ENCODE measurements at regions not wholly inside any gene's neighbourhood (a gene's known extent, or its start where the extent isn't known, plus 50 kb on each side); places are given as distances from the start of the nearest gene placed in this dataset.

DNA sequence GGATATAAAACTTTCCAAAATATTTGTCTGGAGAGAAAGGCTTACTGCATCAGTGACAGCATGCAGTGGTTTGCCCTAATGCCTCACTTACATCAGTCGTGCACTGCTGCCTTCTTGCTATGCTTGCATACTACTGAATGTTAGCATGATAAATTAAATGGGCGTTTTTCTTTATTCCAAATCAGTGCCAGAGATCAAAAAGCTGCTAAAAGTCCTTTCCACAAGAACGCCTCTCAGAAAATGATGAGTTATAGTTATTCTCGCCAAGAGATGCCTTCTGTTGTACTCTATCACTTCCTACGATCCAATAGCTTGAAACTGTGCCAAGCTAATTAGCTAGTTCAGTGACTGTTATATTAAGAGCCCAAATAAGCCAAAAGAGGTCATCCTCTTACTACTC, 345.8 kb upstream of the ROBO2 start:
- no peak overlapping the region for H3K4me3 ChIP-seq
- H3K27ac ChIP-seq, result no peak overlapping the region
- in situ Hi-C loops (cut with MboI; ENCODE audit: low pct_unique_long_range_greater_than_20kb in 2 of 9, low sequenced_read_pairs in 9 of 9, unreplicated experiment in 9 of 9), result no loop called here
- peaks cover 0 to 7% of the 10 kb centered on the region in 2 donors for H3K4me1 ChIP-seq (replicated peaks in 1 of 2)
- WGBS, 10 experiments, result 0 to 92% (median 45%) methylated on average over 1 to 5 of the region's 5 CpGs
- ATAC-seq (replicated peaks in 6 of 8), result peak; percentile 31 to 95 (median 62)

DNA sequence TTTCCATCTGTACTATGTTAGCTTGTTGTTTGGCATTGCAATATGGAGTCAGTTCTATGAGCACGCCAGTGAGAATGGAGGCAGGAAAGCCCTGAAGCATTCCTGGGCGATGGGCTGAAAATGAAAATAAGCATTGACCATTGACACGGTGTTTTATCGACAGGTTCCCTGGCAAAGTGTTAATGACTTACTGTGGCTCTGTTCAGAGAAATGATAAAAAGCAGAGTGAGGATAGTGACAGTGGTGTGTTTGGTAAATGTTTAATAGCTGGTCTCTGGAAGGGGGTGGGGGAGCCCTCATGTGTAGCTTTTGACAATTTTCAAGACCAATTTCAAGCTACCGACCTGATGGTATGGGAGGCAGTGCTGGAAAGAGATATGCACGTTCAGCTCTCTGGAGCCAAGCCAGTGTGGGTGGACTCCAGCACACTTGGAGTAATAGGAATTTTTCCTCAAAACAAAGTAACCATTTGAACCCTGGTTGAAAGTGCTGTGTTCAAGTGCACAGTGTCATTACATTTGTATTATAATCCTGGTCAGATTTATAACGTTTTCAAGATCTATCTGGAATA, 341.7 kb upstream of the ROBO2 start:
- H3K27ac ChIP-seq, result no peak overlapping the region
- 10 to 100% (median 88%) methylated on average over 1 to 6 of the region's 7 CpGs; no CpG with 5 or more reads in 1 of the 10 experiments for WGBS, 10 experiments
- in situ Hi-C loops (cut with MboI; ENCODE audit: low pct_unique_long_range_greater_than_20kb in 2 of 9, low sequenced_read_pairs in 9 of 9, unreplicated experiment in 9 of 9), result no loop called here
- no peak overlapping the region for H3K4me3 ChIP-seq
- no peak for ATAC-seq (replicated peaks in 6 of 8)
- H3K4me1 ChIP-seq (replicated peaks in 1 of 2), result peaks cover 0 to 7% of the 10 kb centered on the region in 2 donors

DNA sequence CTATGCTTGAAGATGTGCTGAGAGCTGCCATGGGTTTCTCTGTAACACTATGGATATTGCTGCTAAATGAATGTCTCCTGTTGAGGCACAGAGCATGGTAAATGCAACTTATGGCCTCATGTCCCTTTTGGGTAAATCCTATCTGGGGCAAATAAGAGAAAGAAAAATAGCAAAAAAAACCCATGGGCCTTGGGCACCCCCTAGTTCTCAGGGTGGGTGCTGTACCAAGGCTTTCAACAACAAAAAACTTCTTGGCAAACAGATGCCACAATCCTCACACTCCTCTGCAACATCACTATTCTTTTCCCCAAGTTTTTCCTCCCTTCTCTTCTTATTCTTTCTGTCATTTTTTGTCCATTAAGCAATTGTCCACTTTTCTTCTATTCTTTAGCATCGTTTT, 340.1 kb upstream of the ROBO2 start:
- in situ Hi-C loops (cut with MboI; ENCODE audit: low pct_unique_long_range_greater_than_20kb in 2 of 9, low sequenced_read_pairs in 9 of 9, unreplicated experiment in 9 of 9), result no loop called here
- ATAC-seq (replicated peaks in 6 of 8), result no peak
- no peaks in the 10 kb centered on the region for H3K4me1 ChIP-seq (replicated peaks in 1 of 2)
- 0 to 81% (median 30%) methylated on average over 1 of the region's 1 CpG; no CpG with 5 or more reads in 1 of the 10 experiments for WGBS, 10 experiments
- no peak overlapping the region for H3K4me3 ChIP-seq
- no peak overlapping the region for H3K27ac ChIP-seq

DNA sequence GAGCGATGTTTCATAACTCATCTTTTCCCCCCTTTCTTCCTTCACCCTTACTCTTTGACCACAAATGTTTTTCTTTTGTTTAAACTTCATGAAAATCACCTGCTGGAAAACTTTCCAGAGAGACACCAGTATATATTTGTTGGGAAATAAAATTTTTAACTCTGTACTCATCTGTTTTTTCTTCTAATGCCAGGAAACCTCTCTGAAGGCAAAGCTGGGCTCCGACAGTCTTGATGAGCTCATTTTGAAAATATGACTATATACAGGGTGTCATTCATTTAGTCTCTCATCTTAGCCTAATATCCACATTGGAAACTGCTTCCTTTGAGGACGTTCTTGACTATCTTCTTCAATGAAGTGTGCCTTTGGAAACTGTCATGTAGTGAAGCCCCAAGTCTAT, 339.6 kb upstream of the ROBO2 start:
- no peaks in the 10 kb centered on the region for H3K4me1 ChIP-seq (replicated peaks in 1 of 2)
- ATAC-seq (replicated peaks in 6 of 8), result no peak
- in situ Hi-C loops (cut with MboI; ENCODE audit: low pct_unique_long_range_greater_than_20kb in 2 of 9, low sequenced_read_pairs in 9 of 9, unreplicated experiment in 9 of 9), result no loop called here
- 34 to 95% (median 83%) methylated on average over 1 to 3 of the region's 3 CpGs for WGBS, 10 experiments
- no peak overlapping the region for H3K4me3 ChIP-seq
- H3K27ac ChIP-seq, result no peak overlapping the region

DNA sequence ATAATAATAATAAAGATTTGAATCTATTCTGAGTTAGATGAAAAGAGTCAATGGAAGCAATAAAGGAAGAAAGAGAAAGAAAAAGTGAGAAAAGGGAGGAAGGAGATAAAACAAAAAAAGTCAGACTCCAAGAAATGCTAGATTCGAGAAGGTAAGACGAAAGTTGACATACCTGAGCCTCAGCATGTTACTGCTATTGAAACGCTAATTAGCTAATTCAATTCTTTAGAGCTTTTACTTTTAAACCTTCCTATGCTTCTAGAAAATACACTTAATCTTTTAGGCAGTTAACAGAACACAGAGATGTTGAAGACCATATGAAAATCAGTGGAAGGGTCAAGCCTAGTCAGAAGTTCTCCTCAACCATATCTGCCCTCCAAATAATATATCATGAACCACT, 337.2 kb upstream of the ROBO2 start:
- no peak overlapping the region for H3K4me3 ChIP-seq
- in situ Hi-C loops (cut with MboI; ENCODE audit: low pct_unique_long_range_greater_than_20kb in 2 of 9, low sequenced_read_pairs in 9 of 9, unreplicated experiment in 9 of 9), result no loop called here
- no peak for ATAC-seq (replicated peaks in 6 of 8)
- 23 to 93% (median 74%) methylated on average over 1 to 3 of the region's 3 CpGs for WGBS, 10 experiments
- H3K27ac ChIP-seq, result no peak overlapping the region
- no peaks in the 10 kb centered on the region for H3K4me1 ChIP-seq (replicated peaks in 1 of 2)

DNA sequence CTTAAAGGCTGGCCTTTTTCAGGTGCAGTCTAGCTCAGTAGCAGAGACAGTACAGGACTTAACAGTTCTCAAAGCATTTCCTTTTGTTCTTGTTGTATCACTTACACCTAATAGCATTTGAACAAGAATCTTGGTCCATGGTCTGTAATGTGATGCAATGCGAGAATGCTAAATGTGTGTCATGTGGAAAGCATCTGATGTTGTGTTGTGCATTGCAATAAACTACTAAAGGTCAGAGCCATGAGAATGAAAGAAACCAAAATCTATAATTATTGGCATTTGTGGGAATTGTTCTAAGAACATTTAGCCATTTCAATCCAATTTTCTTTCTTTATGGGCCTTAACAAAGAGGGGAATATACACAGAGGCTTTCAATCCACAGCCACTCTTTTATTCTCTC, 324.5 kb upstream of the ROBO2 start:
- in situ Hi-C loops (cut with MboI; ENCODE audit: low pct_unique_long_range_greater_than_20kb in 2 of 9, low sequenced_read_pairs in 9 of 9, unreplicated experiment in 9 of 9), result no loop called here
- WGBS, 10 experiments, result 0 to 100% (median 100%) methylated on average over 1 of the region's 1 CpG; no CpG with 5 or more reads in 5 of the 10 experiments
- H3K4me3 ChIP-seq, result no peak overlapping the region
- peaks cover 0 to 2% of the 10 kb centered on the region in 2 donors for H3K4me1 ChIP-seq (replicated peaks in 1 of 2)
- no peak for ATAC-seq (replicated peaks in 6 of 8)
- H3K27ac ChIP-seq, result no peak overlapping the region

DNA sequence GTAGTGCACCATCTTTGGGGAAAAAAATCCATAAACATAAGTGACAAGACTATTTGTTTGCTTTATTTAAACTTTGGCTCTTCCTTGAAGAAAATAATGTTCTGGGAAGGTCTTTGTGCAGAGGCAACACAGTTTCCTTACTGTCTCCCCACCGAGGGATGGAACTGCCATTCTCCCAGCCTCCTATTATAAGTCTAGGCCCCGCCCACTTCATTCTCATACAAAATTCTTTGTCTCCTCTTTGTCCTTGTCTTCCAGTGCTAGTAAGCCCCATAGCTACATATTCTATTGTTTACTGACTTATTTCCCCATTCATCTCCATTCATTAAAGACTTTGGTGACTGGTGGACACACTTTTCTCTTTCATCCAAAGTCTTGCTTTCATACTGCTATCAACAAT, 316.5 kb upstream of the ROBO2 start:
- Histone ChIP-seq H3K4me1 (replicated peaks in 1 of 2) (peaks cover 0 to 4% of the 10 kb centered on the region in 2 donors), H3K27ac (no peak overlapping the region), H3K4me3 (no peak overlapping the region)
- WGBS, 10 experiments, result 6 to 81% (median 52%) methylated on average over 1 to 2 of the region's 2 CpGs; no CpG with 5 or more reads in 1 of the 10 experiments
- peak in 3 of 8 experiments; percentile 40 to 49 (median 46) for ATAC-seq (replicated peaks in 6 of 8)
- in situ Hi-C loops (cut with MboI; ENCODE audit: low pct_unique_long_range_greater_than_20kb in 2 of 9, low sequenced_read_pairs in 9 of 9, unreplicated experiment in 9 of 9), result no loop called here

DNA sequence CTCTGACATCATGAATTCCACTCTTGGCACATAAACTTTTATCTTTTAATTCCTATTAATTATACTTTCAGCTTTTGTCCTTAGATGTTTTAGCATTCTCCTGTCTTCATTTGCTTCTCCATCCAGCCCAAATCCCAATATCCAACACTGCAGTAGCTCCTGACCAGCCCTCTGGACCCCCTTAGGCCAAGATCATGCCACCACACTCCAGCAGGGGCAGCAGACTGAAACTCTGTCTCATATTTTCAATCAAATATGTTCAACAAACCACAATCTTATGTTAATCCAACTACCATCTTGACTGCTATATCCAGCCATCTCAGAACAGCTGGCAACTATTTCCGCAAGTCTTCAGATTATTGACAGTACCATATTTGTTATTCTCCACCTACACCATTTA, 315.8 kb upstream of the ROBO2 start:
- in situ Hi-C loops (cut with MboI; ENCODE audit: low pct_unique_long_range_greater_than_20kb in 2 of 9, low sequenced_read_pairs in 9 of 9, unreplicated experiment in 9 of 9), result no loop called here
- Histone ChIP-seq H3K4me1 (replicated peaks in 1 of 2) (peaks cover 0 to 9% of the 10 kb centered on the region in 2 donors), H3K4me3 (no peak overlapping the region), H3K27ac (no peak overlapping the region)
- 70 to 100% (median 94%) methylated on average over 1 of the region's 1 CpG; no CpG with 5 or more reads in 4 of the 10 experiments for WGBS, 10 experiments
- no peak for ATAC-seq (replicated peaks in 6 of 8)

DNA sequence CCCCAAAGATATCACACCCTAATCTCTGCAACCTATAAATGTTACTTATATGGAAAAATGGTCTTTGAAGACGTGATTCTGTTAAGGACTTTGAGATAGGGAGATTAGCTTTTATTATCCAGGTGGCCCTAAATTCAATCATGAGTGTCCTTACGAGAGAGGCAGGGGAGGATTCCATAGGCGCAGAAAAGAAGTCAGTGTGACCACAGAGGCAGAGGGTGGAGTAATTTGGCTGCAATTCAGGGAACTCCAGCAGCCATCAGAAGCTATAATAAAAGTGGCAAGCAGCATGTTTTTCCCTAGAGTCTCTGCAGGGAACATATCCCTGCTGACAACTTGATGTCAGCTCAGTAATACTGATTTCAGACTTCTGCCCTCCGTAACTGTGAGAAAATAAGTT, 315.2 kb upstream of the ROBO2 start:
- no peak overlapping the region for H3K4me3 ChIP-seq
- H3K27ac ChIP-seq, result no peak overlapping the region
- peaks cover 0 to 9% of the 10 kb centered on the region in 2 donors for H3K4me1 ChIP-seq (replicated peaks in 1 of 2)
- ATAC-seq (replicated peaks in 6 of 8), result peak in 1 of 8 experiments; percentile 80
- in situ Hi-C loops (cut with MboI; ENCODE audit: low pct_unique_long_range_greater_than_20kb in 2 of 9, low sequenced_read_pairs in 9 of 9, unreplicated experiment in 9 of 9), result no loop called here
- 7 to 100% (median 83%) methylated on average over 1 to 4 of the region's 4 CpGs; no CpG with 5 or more reads in 1 of the 10 experiments for WGBS, 10 experiments

DNA sequence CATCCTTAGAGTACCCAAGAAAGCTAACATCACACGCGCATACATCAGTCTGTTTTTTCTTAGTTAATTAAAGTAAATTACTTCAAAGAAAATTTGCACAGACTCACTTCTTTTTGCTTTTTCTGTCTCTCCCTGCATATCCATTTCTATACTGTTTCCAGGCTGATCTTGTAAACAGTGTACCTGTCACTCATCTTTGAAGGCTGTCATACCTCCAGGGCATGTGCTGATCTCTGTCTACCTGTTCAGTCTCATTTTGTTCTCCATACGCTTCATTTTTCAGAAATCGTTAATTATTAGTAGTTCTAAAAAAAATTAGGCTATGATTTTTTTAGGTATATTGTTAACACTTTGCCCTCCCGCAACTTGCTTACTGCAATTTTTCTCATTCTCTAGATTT, 313.9 kb upstream of the ROBO2 start:
- no peak overlapping the region for H3K27ac ChIP-seq
- no peak overlapping the region for H3K4me3 ChIP-seq
- in situ Hi-C loops (cut with MboI; ENCODE audit: low pct_unique_long_range_greater_than_20kb in 2 of 9, low sequenced_read_pairs in 9 of 9, unreplicated experiment in 9 of 9), result no loop called here
- WGBS, 10 experiments, result 80 to 100% (median 96%) methylated on average over 1 to 5 of the region's 5 CpGs
- H3K4me1 ChIP-seq (replicated peaks in 1 of 2), result peaks cover 0 to 9% of the 10 kb centered on the region in 2 donors
- no peak for ATAC-seq (replicated peaks in 6 of 8)

DNA sequence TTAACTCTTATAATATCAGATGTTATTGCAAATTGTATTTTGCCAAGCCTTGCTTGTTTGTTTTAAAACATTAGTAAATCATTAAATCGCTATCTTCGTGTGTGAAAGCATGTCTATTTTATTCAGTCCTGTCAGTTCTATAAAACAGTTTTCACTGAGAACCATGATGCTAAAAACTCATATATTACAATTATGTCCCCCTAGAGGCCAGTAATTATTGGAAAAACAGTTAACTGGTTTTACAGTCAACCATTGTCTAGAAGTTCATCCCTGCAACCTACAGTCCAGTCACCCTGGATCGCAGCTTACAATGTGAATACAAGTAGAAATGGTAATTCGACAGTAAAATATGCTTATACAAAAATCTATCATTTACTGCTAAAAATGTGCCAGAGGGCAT, 311.5 kb upstream of the ROBO2 start:
- no peak overlapping the region for H3K27ac ChIP-seq
- ATAC-seq (replicated peaks in 6 of 8), result peak in 1 of 8 experiments; percentile 60
- H3K4me1 ChIP-seq (replicated peaks in 1 of 2), result peaks cover 0 to 9% of the 10 kb centered on the region in 2 donors
- 58 to 84% (median 72%) methylated on average over 1 to 4 of the region's 4 CpGs; no CpG with 5 or more reads in 1 of the 10 experiments for WGBS, 10 experiments
- no peak overlapping the region for H3K4me3 ChIP-seq
- in situ Hi-C loops (cut with MboI; ENCODE audit: low pct_unique_long_range_greater_than_20kb in 2 of 9, low sequenced_read_pairs in 9 of 9, unreplicated experiment in 9 of 9), result no loop called here

DNA sequence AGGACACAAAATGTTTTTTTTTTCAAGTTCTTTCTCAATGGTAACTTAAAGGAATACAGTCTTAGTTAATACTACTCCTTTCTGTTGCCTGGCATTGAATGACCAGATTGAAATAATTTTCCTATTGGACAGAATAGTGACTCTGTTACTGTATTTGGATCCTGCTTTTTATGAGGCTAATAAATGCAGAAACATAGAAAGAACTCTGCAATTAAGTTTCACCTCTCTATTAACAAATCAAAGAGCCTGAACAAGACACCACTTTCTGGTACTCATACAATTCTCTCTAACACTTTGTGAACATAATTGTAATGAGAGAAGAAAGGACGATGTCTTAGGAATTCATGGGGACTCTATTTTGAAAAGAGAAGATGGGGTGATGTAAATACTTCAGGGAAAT, 308.4 kb upstream of the ROBO2 start:
- in situ Hi-C loops (cut with MboI; ENCODE audit: low pct_unique_long_range_greater_than_20kb in 2 of 9, low sequenced_read_pairs in 9 of 9, unreplicated experiment in 9 of 9), result no loop called here
- no peak overlapping the region for H3K27ac ChIP-seq
- WGBS, 10 experiments, result 33 to 100% (median 86%) methylated on average over 1 of the region's 1 CpG; no CpG with 5 or more reads in 3 of the 10 experiments
- H3K4me3 ChIP-seq, result no peak overlapping the region
- no peak for ATAC-seq (replicated peaks in 6 of 8)
- H3K4me1 ChIP-seq (replicated peaks in 1 of 2), result peaks cover 0 to 9% of the 10 kb centered on the region in 2 donors

DNA sequence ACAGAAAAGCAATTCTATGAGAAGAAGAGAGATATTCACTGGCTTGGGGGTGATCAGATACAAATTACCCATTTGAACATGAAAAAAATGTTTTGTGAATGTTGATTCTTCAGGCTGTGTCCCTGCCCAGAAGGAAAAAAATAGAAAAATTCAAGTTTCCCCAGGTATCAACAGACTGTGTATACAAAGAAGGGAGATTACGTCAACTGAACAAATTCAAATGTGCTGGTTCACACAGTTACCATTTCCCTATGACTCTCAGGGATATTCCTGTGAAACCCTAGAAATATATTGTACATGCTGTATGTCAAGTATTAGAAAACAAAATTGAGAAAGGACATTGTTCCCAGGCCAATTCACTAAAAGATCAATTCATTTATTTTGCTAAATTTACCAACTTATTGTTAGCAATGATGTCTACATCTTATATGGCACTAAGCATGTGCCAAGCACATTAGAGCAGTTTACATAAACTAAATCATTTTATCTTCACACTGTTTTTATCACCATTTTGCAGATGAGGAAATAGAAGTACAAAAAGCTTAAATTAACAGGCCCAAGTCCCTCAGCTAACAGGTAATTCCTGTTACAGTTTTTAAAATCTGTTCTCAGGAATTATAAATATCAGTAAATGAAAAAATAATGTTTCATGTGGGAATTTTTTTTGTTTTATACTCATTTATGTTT, 306.7 kb upstream of the ROBO2 start:
- WGBS, 10 experiments, result 71 to 100% (median 100%) methylated on average over 1 of the region's 1 CpG; no CpG with 5 or more reads in 2 of the 10 experiments
- no peak for ATAC-seq (replicated peaks in 6 of 8)
- in situ Hi-C loops (cut with MboI; ENCODE audit: low pct_unique_long_range_greater_than_20kb in 2 of 9, low sequenced_read_pairs in 9 of 9, unreplicated experiment in 9 of 9), result no loop called here

DNA sequence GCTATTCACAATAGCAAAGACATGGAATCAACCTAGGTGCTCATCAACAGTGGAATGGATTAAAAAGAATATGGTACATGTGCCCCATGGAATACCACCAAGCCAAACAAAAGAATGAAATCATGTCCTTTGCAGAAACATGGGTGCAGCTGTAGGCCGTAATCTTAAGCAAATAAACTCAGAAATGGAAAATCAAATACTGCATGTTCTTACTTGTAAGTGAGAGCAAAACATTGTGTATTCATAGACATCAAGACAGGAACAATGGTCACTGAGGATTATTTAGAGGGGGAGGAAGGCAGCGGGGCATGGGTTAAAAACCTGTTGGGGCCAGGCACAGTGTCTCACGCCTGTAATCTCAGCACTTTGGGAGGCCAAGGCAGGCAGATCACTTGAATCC, 304.7 kb upstream of the ROBO2 start:
- 37 to 100% (median 67%) methylated on average over 1 to 3 of the region's 3 CpGs; no CpG with 5 or more reads in 3 of the 10 experiments for WGBS, 10 experiments
- in situ Hi-C loops (cut with MboI; ENCODE audit: low pct_unique_long_range_greater_than_20kb in 2 of 9, low sequenced_read_pairs in 9 of 9, unreplicated experiment in 9 of 9), result no loop called here
- ATAC-seq (replicated peaks in 6 of 8), result peak in 1 of 8 experiments; percentile 71
- Histone ChIP-seq H3K4me3 (no peak overlapping the region), H3K27ac (no peak overlapping the region), H3K4me1 (replicated peaks in 1 of 2) (peaks cover 0 to 1% of the 10 kb centered on the region in 2 donors)

More for the DNA sequence above, 306.7 kb upstream of the ROBO2 start:
- no peak overlapping the region for H3K27ac ChIP-seq
- H3K4me3 ChIP-seq, result no peak overlapping the region
- H3K4me1 ChIP-seq (replicated peaks in 1 of 2), result peaks cover 0 to 6% of the 10 kb centered on the region in 2 donors
